ENCODE measurements at regions not wholly inside any gene's neighbourhood (a gene's known extent, or its start where the extent isn't known, plus 50 kb on each side); places are given as distances from the start of the nearest gene placed in this dataset.

DNA sequence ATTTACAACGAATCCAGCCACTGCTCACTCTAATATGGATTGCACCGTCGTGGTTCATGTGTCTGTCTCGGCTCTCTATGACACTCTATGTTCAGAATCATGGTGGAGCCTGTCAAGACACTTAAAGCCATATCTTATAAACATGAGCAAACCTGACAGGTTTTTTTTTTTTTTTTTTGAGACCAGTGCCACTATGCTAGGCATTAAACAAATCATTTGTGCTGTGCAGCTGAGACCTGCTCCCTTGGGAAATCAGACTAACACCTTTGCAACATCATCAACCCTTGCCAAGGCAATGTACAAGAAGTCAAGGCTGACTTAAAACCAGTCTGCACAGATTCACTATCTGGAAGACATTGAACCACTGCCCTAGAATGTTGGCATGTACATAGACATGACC, 181.2 kb upstream of the ANK3 start:
- intact Hi-C loops (cut with DNase I; ENCODE audit: low total_unique reads), result no loop called here

DNA sequence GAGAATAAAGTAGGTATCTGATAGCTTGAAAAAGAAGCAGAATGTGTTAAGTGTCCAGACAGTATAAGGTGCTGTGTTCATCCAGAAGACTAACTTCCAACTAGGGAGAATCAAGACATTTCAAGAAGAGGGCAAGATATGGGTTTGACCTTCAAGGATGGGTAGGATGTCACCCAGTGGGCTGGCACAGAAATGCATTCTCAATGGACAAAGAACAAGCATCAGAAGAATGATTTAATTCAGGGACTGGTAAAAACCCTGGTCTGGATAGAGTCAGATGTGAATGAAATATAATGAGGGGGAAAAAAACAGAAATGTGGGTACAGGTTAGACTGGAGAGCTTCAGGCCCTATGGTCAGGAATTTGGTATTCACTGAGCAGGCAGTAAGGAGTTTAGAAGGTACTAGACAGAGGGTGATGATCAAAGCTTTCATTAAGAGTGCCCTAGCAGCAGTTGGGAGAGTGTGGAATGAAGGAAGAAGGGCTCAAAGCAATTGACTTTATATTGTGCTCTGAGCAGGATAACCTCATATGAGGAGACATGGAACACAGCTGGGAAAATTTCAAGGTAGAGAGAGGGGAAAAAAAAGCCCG, 180.7 kb upstream of the ANK3 start:
- no peaks in the 10 kb centered on the region for H3K9me3 ChIP-seq
- no peak overlapping the region for H3K27ac ChIP-seq
- H3K4me1 ChIP-seq, result no peaks in the 10 kb centered on the region
- H3K4me3 ChIP-seq, result no peak overlapping the region
- H3K27me3 ChIP-seq, result no peaks in the 10 kb centered on the region
- no peaks in the 10 kb centered on the region for H3K36me3 ChIP-seq
- DNase-seq, result no peak
- intact Hi-C loops (cut with DNase I; ENCODE audit: low total_unique reads), result no loop called here
- TF ChIP-seq POLR2A (IDR thresholded peaks at IDR 0.05), result no peak
- TF ChIP-seq, protein P1, sequence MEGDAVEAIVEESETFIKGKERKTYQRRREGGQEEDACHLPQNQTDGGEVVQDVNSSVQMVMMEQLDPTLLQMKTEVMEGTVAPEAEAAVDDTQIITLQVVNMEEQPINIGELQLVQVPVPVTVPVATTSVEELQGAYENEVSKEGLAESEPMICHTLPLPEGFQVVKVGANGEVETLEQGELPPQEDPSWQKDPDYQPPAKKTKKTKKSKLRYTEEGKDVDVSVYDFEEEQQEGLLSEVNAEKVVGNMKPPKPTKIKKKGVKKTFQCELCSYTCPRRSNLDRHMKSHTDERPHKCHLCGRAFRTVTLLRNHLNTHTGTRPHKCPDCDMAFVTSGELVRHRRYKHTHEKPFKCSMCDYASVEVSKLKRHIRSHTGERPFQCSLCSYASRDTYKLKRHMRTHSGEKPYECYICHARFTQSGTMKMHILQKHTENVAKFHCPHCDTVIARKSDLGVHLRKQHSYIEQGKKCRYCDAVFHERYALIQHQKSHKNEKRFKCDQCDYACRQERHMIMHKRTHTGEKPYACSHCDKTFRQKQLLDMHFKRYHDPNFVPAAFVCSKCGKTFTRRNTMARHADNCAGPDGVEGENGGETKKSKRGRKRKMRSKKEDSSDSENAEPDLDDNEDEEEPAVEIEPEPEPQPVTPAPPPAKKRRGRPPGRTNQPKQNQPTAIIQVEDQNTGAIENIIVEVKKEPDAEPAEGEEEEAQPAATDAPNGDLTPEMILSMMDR (IDR thresholded peaks at IDR 0.05), result no peak

More for the DNA sequence above, 181.2 kb upstream of the ANK3 start:
- Histone ChIP-seq H3K4me1 (no peaks in the 10 kb centered on the region), H3K9me3 (no peaks in the 10 kb centered on the region), H3K27ac (no peak overlapping the region), H3K36me3 (no peaks in the 10 kb centered on the region), H3K4me3 (no peak overlapping the region), H3K27me3 (no peaks in the 10 kb centered on the region)
- TF ChIP-seq, protein P1 (IDR thresholded peaks at IDR 0.05), result no peak
- TF ChIP-seq POLR2A (IDR thresholded peaks at IDR 0.05), result no peak
- DNase-seq, result no peak

DNA sequence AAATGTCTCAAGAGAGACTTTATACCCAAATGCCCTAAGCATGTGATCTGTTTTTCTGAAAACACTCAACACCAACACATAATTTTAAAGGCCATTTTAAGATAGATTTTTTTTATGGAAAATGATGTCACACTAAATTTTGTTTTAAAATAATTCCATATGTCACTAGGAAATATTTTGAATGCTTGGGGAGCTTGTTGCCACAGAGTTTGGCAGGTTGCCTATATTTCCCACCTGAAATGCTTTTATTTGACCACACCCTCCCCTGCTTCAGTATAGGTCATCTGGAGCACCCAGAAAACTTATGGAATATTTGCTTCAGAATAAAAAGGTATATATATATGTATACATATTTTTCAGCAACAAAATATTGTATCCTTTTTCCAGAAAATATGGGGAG, 180.0 kb upstream of the ANK3 start:
- Histone ChIP-seq H3K9me3 (no peaks in the 10 kb centered on the region), H3K27ac (no peak overlapping the region), H3K4me1 (no peaks in the 10 kb centered on the region), H3K27me3 (no peaks in the 10 kb centered on the region), H3K4me3 (no peak overlapping the region), H3K36me3 (no peaks in the 10 kb centered on the region)
- TF ChIP-seq, protein P1 (IDR thresholded peaks at IDR 0.05), result no peak
- TF ChIP-seq POLR2A (IDR thresholded peaks at IDR 0.05), result no peak
- intact Hi-C loops (cut with DNase I; ENCODE audit: low total_unique reads), result no loop called here
- DNase-seq, result no peak

DNA sequence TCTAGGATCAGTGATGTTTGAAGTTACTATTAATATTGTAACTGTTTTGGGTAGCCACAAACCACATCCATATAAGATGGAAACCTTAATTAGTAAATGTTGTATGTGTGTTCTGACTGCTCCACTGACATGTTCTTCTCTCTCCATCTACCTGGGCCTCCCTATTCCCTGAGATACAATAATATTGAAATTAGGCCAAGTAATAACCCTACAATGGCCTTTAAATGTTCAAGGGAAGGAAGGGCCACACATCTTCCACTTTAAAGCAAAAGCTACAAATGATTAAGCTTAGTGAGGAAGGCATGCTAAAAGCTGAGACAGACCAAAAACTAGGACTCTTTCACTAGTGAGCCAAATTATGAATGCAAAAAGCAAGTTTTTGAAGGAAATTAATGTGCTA, 176.4 kb upstream of the ANK3 start:
- Histone ChIP-seq H3K4me3 (no peak overlapping the region), H3K4me1 (no peaks in the 10 kb centered on the region), H3K9me3 (no peaks in the 10 kb centered on the region), H3K27me3 (no peaks in the 10 kb centered on the region), H3K36me3 (no peaks in the 10 kb centered on the region), H3K27ac (no peak overlapping the region)
- TF ChIP-seq, protein P1 (IDR thresholded peaks at IDR 0.05), result no peak
- TF ChIP-seq POLR2A (IDR thresholded peaks at IDR 0.05), result no peak
- no peak for DNase-seq
- intact Hi-C loops (cut with DNase I; ENCODE audit: low total_unique reads), result no loop called here

DNA sequence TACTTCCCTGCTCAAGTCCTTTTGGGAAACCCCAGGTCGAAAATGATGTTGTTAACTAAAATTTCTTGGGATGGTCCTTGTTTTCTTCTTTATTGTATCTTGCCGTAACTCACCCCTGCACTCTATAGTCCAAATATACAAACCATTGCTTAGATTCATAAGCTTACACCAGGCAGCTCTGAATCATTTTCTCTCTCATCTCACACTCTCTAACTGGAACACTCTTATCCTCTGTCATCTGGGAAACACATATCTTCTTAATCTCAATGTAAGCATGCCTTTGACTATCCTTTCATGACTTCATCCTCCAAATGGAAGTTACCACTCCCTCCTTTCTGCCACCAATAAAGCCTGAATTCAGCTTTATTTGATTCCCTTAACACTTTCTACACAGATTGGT, 175.8 kb upstream of the ANK3 start:
- TF ChIP-seq, protein P1 (IDR thresholded peaks at IDR 0.05), result no peak
- intact Hi-C loops (cut with DNase I; ENCODE audit: low total_unique reads), result no loop called here

More for the DNA sequence above, 175.8 kb upstream of the ANK3 start:
- Histone ChIP-seq H3K4me1 (no peaks in the 10 kb centered on the region), H3K36me3 (no peaks in the 10 kb centered on the region), H3K27me3 (no peaks in the 10 kb centered on the region), H3K27ac (no peak overlapping the region), H3K9me3 (no peaks in the 10 kb centered on the region), H3K4me3 (no peak overlapping the region)
- DNase-seq, result no peak
